Esophagus muscularis mucosa (tissue), 4 donors: ENCODE measurements at regions not wholly inside any gene's neighbourhood (a gene's known extent, or its start where the extent isn't known, plus 50 kb on each side); places are given as distances from the start of the nearest gene placed in this dataset.
A peak's percentile ranks its signal among the peaks of the same experiment; 100 is the strongest.

Experiments
- DNase-seq: peaks from one replicate; pipeline ENCODE4 v3.0.0-alpha.2; 2017; ENCODE audit errors: extremely low spot score
- H3K27ac ChIP-seq, 4 donors: fragments of 200-600 bp; sonication (generic); replicated peaks in 1 of 4; 1 replicate in 3 of 4; 2 replicates in 1 of 4; pipeline ENCODE4 v1.5.1; 2016 to 2019; ENCODE audit warnings: mild to moderate bottlenecking in 1 of 4
- H3K27me3 ChIP-seq, 4 donors: fragments of 200-600 bp; sonication (generic); one replicate each; pipeline versions ENCODE4 v1.5.1 to v1.6.0; 2016 to 2019
- H3K36me3 ChIP-seq, 4 donors: fragments of 200-600 bp; sonication (generic); one replicate each; pipeline ENCODE4 v1.5.1; 2016 to 2019
- H3K4me1 ChIP-seq, 4 donors: fragments of 200-600 bp; sonication (generic); one replicate each; pipeline ENCODE4 v1.5.1; 2016 to 2019
- H3K4me3 ChIP-seq, 4 donors: fragments of 200-600 bp; sonication (generic); 1 replicate in 2 of 4; 2 replicates in 2 of 4; pipeline ENCODE4 v1.5.1; 2016 to 2019; ENCODE audit warnings: mild to moderate bottlenecking in 4 of 4, moderate library complexity in 1 of 4
- H3K9me3 ChIP-seq, 4 donors: fragments of 200-600 bp; sonication (generic); 1 replicate in 3 of 4; 2 replicates in 1 of 4; pipeline ENCODE4 v1.5.1; 2016 to 2019
- EP300 ChIP-seq: sonication (generic); formaldehyde crosslinking; IDR thresholded peaks from one replicate; pipeline ENCODE4 v1.6.1; 2017; ENCODE audit warnings: antibody characterized with exemption
- POLR2A ChIP-seq: fragments of 450-650 bp; IDR thresholded peaks from one replicate; pipeline ENCODE4 v1.6.1; 2017; ENCODE audit warnings: antibody characterized with exemption, moderate library complexity, mild to moderate bottlenecking, low read depth
- POLR2AphosphoS5 ChIP-seq, 2 donors: sonication (generic); formaldehyde crosslinking; IDR thresholded peaks; one replicate each; pipeline ENCODE4 v1.6.1; 2017; ENCODE audit warnings: antibody characterized with exemption in 2 of 2
- WGBS: methylation state at CpG from one replicate; pipeline ENCODE4 v1.1.5; 2018; 5-methylcytosine and 5-hydroxymethylcytosine counted together
- intact Hi-C: fragments of 100-400 bp; cut with DNase I; formaldehyde crosslinking; loops from one replicate; pipeline ENCODE4 v1.15.1; 2023
- TF ChIP-seq, protein P1 (sequence below), 3 experiments: fragments of 200-600 bp in 2 of 3; fragments of 450-650 bp in 1 of 3; sonication (generic) in 2 of 3; IDR thresholded peaks; one replicate each; pipeline ENCODE4 v1.5.1; 2017 to 2019; ENCODE audit warnings: antibody characterized with exemption in 3 of 3, mild to moderate bottlenecking in 2 of 3, moderate library complexity in 1 of 3

DNA sequence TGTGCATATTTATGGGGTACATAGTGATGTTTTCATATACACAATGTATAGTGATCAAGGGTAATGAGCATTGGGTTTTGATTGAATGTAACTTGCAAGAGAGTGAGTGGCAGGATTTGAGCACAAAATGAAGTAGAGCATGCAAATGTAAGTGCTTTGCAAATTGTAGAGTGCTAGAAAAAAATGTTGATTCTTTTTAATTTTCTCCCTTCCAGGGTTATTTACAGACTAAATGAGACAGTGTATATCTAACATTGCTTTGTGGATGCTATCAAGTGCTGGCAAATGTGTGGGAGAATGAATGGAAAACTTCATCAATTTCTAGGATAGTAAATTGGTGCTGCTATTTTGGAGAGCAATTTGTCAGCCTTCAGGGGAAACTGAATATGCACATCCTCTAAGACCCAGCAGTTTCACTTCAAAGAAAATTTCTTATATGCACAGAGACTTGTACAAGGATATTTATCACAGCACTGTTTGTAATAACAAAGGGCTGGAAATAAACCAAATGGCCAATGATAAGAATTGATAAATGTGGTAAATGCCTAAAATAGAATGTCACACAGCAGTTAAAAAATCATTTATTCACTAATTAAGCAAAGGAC, 120.6 kb upstream of the PLPP4 start:
- no peaks in the 10 kb centered on the region for H3K36me3 ChIP-seq
- no peak overlapping the region for H3K4me3 ChIP-seq
- H3K9me3 ChIP-seq = no peaks in the 10 kb centered on the region
- no peaks in the 10 kb centered on the region for H3K4me1 ChIP-seq
- intact Hi-C loops = no loop called here
- no peak overlapping the region for H3K27ac ChIP-seq
- TF ChIP-seq, protein P1, sequence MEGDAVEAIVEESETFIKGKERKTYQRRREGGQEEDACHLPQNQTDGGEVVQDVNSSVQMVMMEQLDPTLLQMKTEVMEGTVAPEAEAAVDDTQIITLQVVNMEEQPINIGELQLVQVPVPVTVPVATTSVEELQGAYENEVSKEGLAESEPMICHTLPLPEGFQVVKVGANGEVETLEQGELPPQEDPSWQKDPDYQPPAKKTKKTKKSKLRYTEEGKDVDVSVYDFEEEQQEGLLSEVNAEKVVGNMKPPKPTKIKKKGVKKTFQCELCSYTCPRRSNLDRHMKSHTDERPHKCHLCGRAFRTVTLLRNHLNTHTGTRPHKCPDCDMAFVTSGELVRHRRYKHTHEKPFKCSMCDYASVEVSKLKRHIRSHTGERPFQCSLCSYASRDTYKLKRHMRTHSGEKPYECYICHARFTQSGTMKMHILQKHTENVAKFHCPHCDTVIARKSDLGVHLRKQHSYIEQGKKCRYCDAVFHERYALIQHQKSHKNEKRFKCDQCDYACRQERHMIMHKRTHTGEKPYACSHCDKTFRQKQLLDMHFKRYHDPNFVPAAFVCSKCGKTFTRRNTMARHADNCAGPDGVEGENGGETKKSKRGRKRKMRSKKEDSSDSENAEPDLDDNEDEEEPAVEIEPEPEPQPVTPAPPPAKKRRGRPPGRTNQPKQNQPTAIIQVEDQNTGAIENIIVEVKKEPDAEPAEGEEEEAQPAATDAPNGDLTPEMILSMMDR (IDR thresholded peaks at IDR 0.05) = no peak
- TF ChIP-seq EP300 (no peak), POLR2AphosphoS5 (IDR thresholded peaks at IDR 0.05) (no peak), POLR2A (no peak)
- no peaks in the 10 kb centered on the region for H3K27me3 ChIP-seq
- no peak for DNase-seq

DNA sequence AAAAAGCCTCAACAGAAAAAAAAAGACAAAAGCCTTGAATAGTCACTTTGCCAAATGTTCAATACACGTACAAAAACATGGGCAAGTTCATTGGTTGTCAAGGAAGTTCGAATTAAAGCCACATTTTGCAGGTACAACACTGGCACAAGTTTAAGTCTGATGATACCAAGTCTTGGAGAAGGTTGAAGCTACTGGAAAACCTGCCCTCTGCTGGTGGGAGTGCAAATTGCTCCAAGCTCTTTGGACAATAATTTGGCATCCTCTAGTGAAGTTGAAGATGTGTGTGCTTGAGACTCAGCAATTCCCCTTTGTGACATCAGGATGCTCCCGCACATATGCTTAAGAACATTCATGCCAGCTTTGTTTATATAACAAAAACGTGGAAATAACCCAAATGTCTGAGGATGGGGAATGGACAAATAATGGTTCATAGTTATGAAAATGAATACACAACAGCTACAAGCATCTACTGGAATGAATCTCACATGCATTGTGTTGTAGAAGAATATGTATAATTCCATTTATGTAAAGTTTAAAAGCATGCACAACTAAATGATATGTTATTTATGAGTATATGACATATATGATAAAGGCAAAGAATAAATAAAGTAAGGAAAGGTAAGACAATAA, 120.0 kb upstream of the PLPP4 start:
- intact Hi-C loops = no loop called here
- Histone ChIP-seq H3K36me3 (no peaks in the 10 kb centered on the region), H3K9me3 (no peaks in the 10 kb centered on the region), H3K27ac (no peak overlapping the region), H3K4me3 (no peak overlapping the region), H3K27me3 (peaks cover 0 to 5% (median 0%) of the 10 kb centered on the region in 4 donors), H3K4me1 (no peaks in the 10 kb centered on the region)
- no peak for DNase-seq
- 6% methylated on average over 4 of the region's 4 CpGs for WGBS
- no peak for TF ChIP-seq POLR2A
- TF ChIP-seq, protein P1 (IDR thresholded peaks at IDR 0.05) = peak; percentile 33 to 66 (median 43)

DNA sequence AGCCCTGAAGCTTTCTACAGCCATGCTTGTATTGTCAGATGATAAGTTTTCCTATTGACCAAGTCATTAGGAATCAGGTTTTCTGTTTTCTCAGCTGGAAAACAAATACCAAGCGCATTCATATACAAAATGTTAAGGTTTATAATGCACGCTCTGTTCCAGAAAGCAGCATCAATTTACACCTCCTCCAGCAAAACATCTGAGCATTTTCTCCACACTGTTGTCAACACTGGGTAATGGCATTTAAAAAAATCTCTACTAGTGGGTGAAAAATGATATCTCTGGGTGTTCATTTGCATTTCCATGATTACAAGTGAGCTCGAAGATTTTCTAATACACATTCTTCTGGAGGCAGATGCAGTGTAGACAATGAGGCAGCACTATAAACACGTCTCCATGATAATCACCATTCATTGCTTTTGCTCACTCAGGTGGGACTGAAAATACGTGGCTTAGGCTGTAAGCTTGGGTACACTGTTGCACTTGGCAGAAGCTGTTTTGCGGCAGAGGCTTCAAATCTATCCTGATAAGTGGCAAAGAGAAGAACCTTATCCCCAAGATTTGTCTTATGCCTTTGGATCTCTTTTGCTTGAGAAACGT, 114.8 kb upstream of the PLPP4 start:
- WGBS = 50% methylated on average over 7 of the region's 7 CpGs
- intact Hi-C loops = no loop called here
- no peaks in the 10 kb centered on the region for H3K9me3 ChIP-seq
- no peaks in the 10 kb centered on the region for H3K36me3 ChIP-seq
- H3K4me3 ChIP-seq = no peak overlapping the region
- H3K4me1 ChIP-seq = no peaks in the 10 kb centered on the region
- TF ChIP-seq EP300 = no peak
- no peak for TF ChIP-seq POLR2A
- TF ChIP-seq, protein P1 (IDR thresholded peaks at IDR 0.05) = no peak
- no peak for TF ChIP-seq POLR2AphosphoS5 (IDR thresholded peaks at IDR 0.05)
- peaks cover 0 to 6% (median 0%) of the 10 kb centered on the region in 4 donors for H3K27me3 ChIP-seq
- no peak overlapping the region for H3K27ac ChIP-seq
- DNase-seq = no peak

DNA sequence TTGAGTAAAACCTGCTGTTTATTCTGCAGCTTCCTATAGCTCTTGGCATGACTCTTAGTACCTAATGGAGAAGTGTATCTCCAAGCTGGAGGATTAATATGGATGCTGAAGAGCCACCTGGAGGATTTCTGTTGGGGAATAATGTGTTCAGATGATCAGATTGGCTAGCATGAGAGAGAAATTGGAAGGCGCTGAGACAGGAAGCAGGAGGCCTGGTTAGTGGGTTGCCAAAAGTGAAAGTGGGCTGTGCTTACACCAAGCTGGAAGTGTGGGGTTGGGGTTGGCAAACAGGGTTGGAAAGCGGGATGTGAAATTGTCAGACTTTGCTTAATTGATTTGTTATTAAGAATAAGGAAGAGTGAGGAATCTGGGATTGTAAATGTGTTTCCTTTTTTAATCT, 111.8 kb upstream of the PLPP4 start:
- Histone ChIP-seq H3K27me3 (peaks cover 0 to 13% (median 0%) of the 10 kb centered on the region in 4 donors), H3K4me1 (no peaks in the 10 kb centered on the region), H3K4me3 (no peak overlapping the region), H3K27ac (no peak overlapping the region), H3K36me3 (no peaks in the 10 kb centered on the region), H3K9me3 (peaks cover 0 to 4% (median 0%) of the 10 kb centered on the region in 4 donors)
- TF ChIP-seq POLR2A = no peak
- no peak for TF ChIP-seq POLR2AphosphoS5 (IDR thresholded peaks at IDR 0.05)
- TF ChIP-seq, protein P1 (IDR thresholded peaks at IDR 0.05) = no peak
- TF ChIP-seq EP300 = no peak
- intact Hi-C loops = no loop called here
- 69% methylated on average over 2 of the region's 2 CpGs for WGBS
- DNase-seq = no peak
